ENCODE measurements at regions not wholly inside any gene's neighbourhood (a gene's known extent, or its start where the extent isn't known, plus 50 kb on each side); places are given as distances from the start of the nearest gene placed in this dataset.
A peak's percentile ranks its signal among the peaks of the same experiment; 100 is the strongest.

GRCh38 chr14:104262515-104263514 is 124.4 kb downstream of the KIF26A start:
- ChIA-PET POLR2A (no interaction called here), CTCF (no interaction called here)
- Mint-ChIP-seq H3K36me3 (ENCODE audit: insufficient read depth, unreplicated experiment) (no peaks in the 10 kb centered on the region), H3K27me3 (ENCODE audit: insufficient read depth, unreplicated experiment) (peaks cover 15% of the 10 kb centered on the region), H3K27ac (ENCODE audit: unreplicated experiment) (no peak overlapping the region), H3K4me3 (ENCODE audit: unreplicated experiment) (no peak overlapping the region), H3K9me3 (ENCODE audit: unreplicated experiment) (no peaks in the 10 kb centered on the region), H3K4me1 (ENCODE audit: low read depth, unreplicated experiment) (no peaks in the 10 kb centered on the region)
- intact Hi-C loops (cut with micrococcal nuclease; ENCODE audit: unreplicated experiment): no loop called here
- no TSS peak for BruUV-seq (replicated peaks)
- no peak for TF ChIP-seq CTCF (IDR thresholded peaks at IDR 0.05; ENCODE audit: insufficient read depth in 1 of 2, low read depth in 1 of 2, low read length in 1 of 2, severe bottlenecking in 1 of 2, unreplicated experiment in 1 of 2)
- H3K4me3 ChIP-seq (ENCODE audit: low read depth, low read length): no peak overlapping the region
- H3K36me3 ChIP-seq (ENCODE audit: control insufficient read depth, insufficient read depth, low read length): no peaks in the 10 kb centered on the region
- H3K4me1 ChIP-seq: no peaks in the 10 kb centered on the region
- H3K9me3 ChIP-seq: no peaks in the 10 kb centered on the region
- peak in 1 of 2 experiments; percentile 26 for DNase-seq
- H3K27me3 ChIP-seq (replicated peaks; ENCODE audit: control insufficient read depth, insufficient read depth, low read length): no peaks in the 10 kb centered on the region

GRCh38 chr14:104263675-104264358 is 125.4 kb downstream of the KIF26A start:
- TF ChIP-seq CTCF (IDR thresholded peaks at IDR 0.05; ENCODE audit: insufficient read depth in 1 of 2, low read depth in 1 of 2, low read length in 1 of 2, severe bottlenecking in 1 of 2, unreplicated experiment in 1 of 2): no peak
- DNase-seq: no peak
- CTCF ChIA-PET: no interaction called here
- intact Hi-C loops (cut with micrococcal nuclease; ENCODE audit: unreplicated experiment): no loop called here
- Histone ChIP-seq H3K4me3 (ENCODE audit: low read depth, low read length) (no peak overlapping the region), H3K27me3 (replicated peaks; ENCODE audit: control insufficient read depth, insufficient read depth, low read length) (no peaks in the 10 kb centered on the region), H3K9me3 (no peaks in the 10 kb centered on the region), H3K36me3 (ENCODE audit: control insufficient read depth, insufficient read depth, low read length) (no peaks in the 10 kb centered on the region), H3K4me1 (no peaks in the 10 kb centered on the region)
- Mint-ChIP-seq H3K36me3 (ENCODE audit: insufficient read depth, unreplicated experiment) (no peaks in the 10 kb centered on the region), H3K4me1 (ENCODE audit: low read depth, unreplicated experiment) (no peaks in the 10 kb centered on the region), H3K4me3 (ENCODE audit: unreplicated experiment) (no peak overlapping the region), H3K27me3 (ENCODE audit: insufficient read depth, unreplicated experiment) (peaks cover 11% of the 10 kb centered on the region), H3K27ac (ENCODE audit: unreplicated experiment) (no peak overlapping the region), H3K9me3 (ENCODE audit: unreplicated experiment) (no peaks in the 10 kb centered on the region)
- no TSS peak for BruUV-seq (replicated peaks)
- POLR2A ChIA-PET: no interaction called here

GRCh38 chr14:104264495-104265265 is 126.3 kb downstream of the KIF26A start:
- Mint-ChIP-seq H3K4me1 (ENCODE audit: low read depth, unreplicated experiment) (no peaks in the 10 kb centered on the region), H3K27me3 (ENCODE audit: insufficient read depth, unreplicated experiment) (peaks cover 13% of the 10 kb centered on the region), H3K9me3 (ENCODE audit: unreplicated experiment) (no peaks in the 10 kb centered on the region), H3K36me3 (ENCODE audit: insufficient read depth, unreplicated experiment) (no peaks in the 10 kb centered on the region), H3K4me3 (ENCODE audit: unreplicated experiment) (no peak overlapping the region), H3K27ac (ENCODE audit: unreplicated experiment) (no peak overlapping the region)
- Histone ChIP-seq H3K9me3 (no peaks in the 10 kb centered on the region), H3K36me3 (ENCODE audit: control insufficient read depth, insufficient read depth, low read length) (no peaks in the 10 kb centered on the region), H3K27me3 (replicated peaks; ENCODE audit: control insufficient read depth, insufficient read depth, low read length) (no peaks in the 10 kb centered on the region), H3K4me1 (no peaks in the 10 kb centered on the region), H3K4me3 (ENCODE audit: low read depth, low read length) (no peak overlapping the region)
- intact Hi-C loops (cut with micrococcal nuclease; ENCODE audit: unreplicated experiment): no loop called here
- ChIA-PET POLR2A (no interaction called here), CTCF (no interaction called here)
- DNase-seq: peak in 1 of 2 experiments; percentile 24
- TF ChIP-seq CTCF (IDR thresholded peaks at IDR 0.05; ENCODE audit: insufficient read depth in 1 of 2, low read depth in 1 of 2, low read length in 1 of 2, severe bottlenecking in 1 of 2, unreplicated experiment in 1 of 2): no peak
- BruUV-seq (replicated peaks): no TSS peak
